ENCODE measurements at regions not wholly inside any gene's neighbourhood (a gene's known extent, or its start where the extent isn't known, plus 50 kb on each side); places are given as distances from the start of the nearest gene placed in this dataset.

GRCh38 chr16:5670198-5670597 is 572.6 kb upstream of the EEF2KMT start:
- Histone ChIP-seq H2AFZ (no peak overlapping the region), H3F3A (replicated peaks; ENCODE audit: low read depth) (no peaks in the 10 kb centered on the region), H3K27me3 (ENCODE audit: insufficient read depth) (no peaks in the 10 kb centered on the region), H3K4me1 (ENCODE audit: insufficient read depth) (no peaks in the 10 kb centered on the region), H3K27ac (ENCODE audit: low read depth) (no peak overlapping the region), H3K4me2 (no peak overlapping the region), H3K79me2 (replicated peaks; ENCODE audit: insufficient read depth) (no peaks in the 10 kb centered on the region), H3K9me2 (ENCODE audit: insufficient read depth) (no peaks in the 10 kb centered on the region), H3K4me3 (no peak overlapping the region), H3K36me3 (ENCODE audit: insufficient read depth) (no peaks in the 10 kb centered on the region), H4K20me1 (replicated peaks; ENCODE audit: insufficient read depth) (no peaks in the 10 kb centered on the region)
- TF ChIP-seq CREB1 (CRISPR knock-in tag; IDR thresholded peaks at IDR 0.05; ENCODE audit: low read depth): no peak
- no peak for TF ChIP-seq EZH2 (IDR thresholded peaks at IDR 0.05; ENCODE audit: low read depth, unreplicated experiment)
- TF ChIP-seq JUNB (IDR thresholded peaks at IDR 0.05; ENCODE audit: unreplicated experiment): no peak
- no peak for TF ChIP-seq NANOG (IDR thresholded peaks at IDR 0.05; ENCODE audit: borderline replicate concordance)
- no peak for TF ChIP-seq EZH2phosphoT487 (IDR thresholded peaks at IDR 0.05; ENCODE audit: unreplicated experiment)
- TF ChIP-seq ETS1 (IDR thresholded peaks at IDR 0.05): no peak
- no peak for TF ChIP-seq ZNF462 (CRISPR knock-in tag; IDR thresholded peaks at IDR 0.05)
- no peak for TF ChIP-seq STAT1 (IDR thresholded peaks at IDR 0.05; ENCODE audit: unreplicated experiment)
- no peak for TF ChIP-seq ZNF331 (CRISPR knock-in tag; IDR thresholded peaks at IDR 0.05; ENCODE audit: low read depth)
- TF ChIP-seq CTCF (conservative IDR thresholded peaks at IDR 0.05; ENCODE audit: low read depth in 2 of 2): no peak
- TF ChIP-seq POLR2AphosphoS5 (IDR thresholded peaks at IDR 0.05; ENCODE audit: low read depth): no peak
- no peak for TF ChIP-seq REST (IDR thresholded peaks at IDR 0.05; ENCODE audit: unreplicated experiment)
- no peak for TF ChIP-seq ZNF114 (CRISPR knock-in tag; IDR thresholded peaks at IDR 0.05)
- peaks cover 16% of the 10 kb centered on the region; the same call in 2 of the 3 replicates for H3K4me1 Mint-ChIP-seq
- H3K27me3 Mint-ChIP-seq (ENCODE audit: insufficient read depth, low read depth, poor library complexity): peaks cover 1% of the 10 kb centered on the region
- no peaks in the 10 kb centered on the region for H3K36me3 Mint-ChIP-seq (ENCODE audit: low read depth)
- DNase-seq (ENCODE audit: low spot score) (no peak), ATAC-seq (no peak)
- no peak overlapping the region for H3K4me3 Mint-ChIP-seq
- no peak overlapping the region for H3K27ac Mint-ChIP-seq
- no peaks in the 10 kb centered on the region for H3K9me3 Mint-ChIP-seq
